ENCODE measurements at regions not wholly inside any gene's neighbourhood (a gene's known extent, or its start where the extent isn't known, plus 50 kb on each side); places are given as distances from the start of the nearest gene placed in this dataset.

- TF ChIP-seq CTCF (IDR thresholded peaks at IDR 0.05) = no peak
These were observed 159.8 kb upstream of the SYNDIG1 start for GRCh38 chr20:24309596-24309995.

- TF ChIP-seq CTCF (IDR thresholded peaks at IDR 0.05) = no peak
These were observed 164.1 kb upstream of the SYNDIG1 start for GRCh38 chr20:24305371-24305770.

GRCh38 chr20:24304291-24304690 is 165.1 kb upstream of the SYNDIG1 start:
- no peak for TF ChIP-seq CTCF (IDR thresholded peaks at IDR 0.05)

- TF ChIP-seq CTCF (IDR thresholded peaks at IDR 0.05) = peak; percentile 34; the same call in 1 of the 2 replicates
These were observed 165.8 kb upstream of the SYNDIG1 start for GRCh38 chr20:24303393-24304170.

- no peak for TF ChIP-seq CTCF (IDR thresholded peaks at IDR 0.05)
These were observed 171.4 kb upstream of the SYNDIG1 start for GRCh38 chr20:24297993-24298392.

GRCh38 chr20:24296477-24297261 is 172.8 kb upstream of the SYNDIG1 start:
- no peak for TF ChIP-seq CTCF (IDR thresholded peaks at IDR 0.05)

- TF ChIP-seq CTCF (IDR thresholded peaks at IDR 0.05) = no peak
These were observed 178.4 kb upstream of the SYNDIG1 start for GRCh38 chr20:24291014-24291413.
